NCI-H446 treated with DMSO at 0.1 percent for 48 hours (cell line): ENCODE measurements at regions not wholly inside any gene's neighbourhood (a gene's known extent, or its start where the extent isn't known, plus 50 kb on each side); places are given as distances from the start of the nearest gene placed in this dataset.

Source experiments
- DNase-seq: peaks from one replicate; lab custom pipeline; 2025; lab: John Stamatoyannopoulos, UW

- DNase-seq, result no peak
These were observed 203.7 kb downstream of the ABHD5 start for GRCh38 chr3:43894176-43895049.

DNA sequence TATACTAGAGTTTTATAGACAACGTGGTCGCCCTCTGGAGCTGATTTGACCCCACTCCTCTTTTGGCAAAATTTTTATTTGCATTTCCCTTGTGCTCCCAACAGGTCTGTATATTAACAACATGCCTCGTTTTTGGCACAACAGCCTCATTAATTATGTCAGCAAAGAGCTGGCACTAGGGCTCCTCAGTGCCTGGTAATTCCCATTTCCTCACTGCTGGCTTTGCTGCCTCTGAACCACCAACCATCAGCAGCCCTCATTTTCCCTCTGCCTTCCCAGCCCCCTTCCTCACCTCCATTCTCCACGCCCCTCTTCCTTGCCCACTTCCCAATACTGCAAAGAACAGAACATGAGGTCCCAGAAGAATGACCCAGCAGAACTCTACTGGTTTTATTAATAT, 204.8 kb downstream of the ABHD5 start:
- DNase-seq, result no peak

- DNase-seq, result no peak
These were observed 211.7 kb downstream of the ABHD5 start for GRCh38 chr3:43902415-43902814.

DNA sequence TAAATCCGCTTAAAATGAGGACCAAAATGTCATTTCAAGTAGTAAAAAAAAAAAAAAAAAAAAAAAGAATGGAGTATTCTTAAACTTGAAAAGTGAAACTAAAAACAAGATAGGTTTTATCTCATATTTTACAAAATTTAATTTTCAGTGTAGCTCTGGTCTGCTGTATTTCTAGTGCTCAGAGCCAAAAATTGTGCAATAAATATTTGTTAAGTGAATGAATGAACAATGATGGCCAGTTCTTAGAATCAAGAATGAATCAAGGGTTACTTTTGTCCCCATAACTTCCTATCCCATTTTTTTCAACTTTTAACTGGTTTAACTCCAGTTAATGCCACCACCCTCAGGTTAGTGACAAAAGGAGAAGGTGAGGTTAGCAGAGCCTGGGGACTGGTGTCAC, 214.4 kb downstream of the ABHD5 start:
- no peak for DNase-seq

DNA sequence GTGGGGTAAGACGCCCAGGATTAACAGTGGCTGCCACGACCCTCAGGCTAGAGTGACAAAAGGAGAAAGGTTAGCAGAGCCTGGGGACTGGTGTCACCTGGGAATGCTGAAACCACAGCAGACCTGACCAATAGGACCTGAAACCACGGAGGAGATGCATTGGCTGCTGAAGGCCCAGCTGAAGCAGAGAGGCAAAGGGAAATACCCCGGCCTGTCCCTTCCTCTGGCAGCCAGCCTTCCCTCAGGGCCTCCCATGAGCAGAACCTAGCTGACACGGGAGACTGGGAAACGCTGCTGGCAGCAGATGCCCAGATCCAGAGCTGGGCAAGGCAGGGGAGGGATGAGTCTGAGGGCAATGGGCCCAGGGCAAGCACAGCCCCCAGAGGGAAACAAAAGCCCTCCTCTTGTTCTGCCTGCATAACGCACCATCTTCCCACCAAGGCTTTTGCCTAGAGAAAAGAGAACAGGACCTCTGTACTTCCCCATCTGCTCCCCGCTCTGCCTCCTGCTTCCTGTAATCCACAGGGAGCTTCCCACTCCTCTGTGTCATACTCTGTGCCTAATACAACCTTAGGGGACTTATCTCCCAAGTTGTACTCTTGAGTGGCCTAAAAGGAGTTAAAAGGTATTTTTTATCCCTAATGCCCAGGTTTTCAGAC, 216.2 kb downstream of the ABHD5 start:
- DNase-seq, result no peak

- DNase-seq, result no peak
These were observed 216.7 kb downstream of the ABHD5 start for GRCh38 chr3:43907508-43907858.

- DNase-seq, result no peak
These were observed 217.7 kb downstream of the ABHD5 start for GRCh38 chr3:43908456-43908855.

DNA sequence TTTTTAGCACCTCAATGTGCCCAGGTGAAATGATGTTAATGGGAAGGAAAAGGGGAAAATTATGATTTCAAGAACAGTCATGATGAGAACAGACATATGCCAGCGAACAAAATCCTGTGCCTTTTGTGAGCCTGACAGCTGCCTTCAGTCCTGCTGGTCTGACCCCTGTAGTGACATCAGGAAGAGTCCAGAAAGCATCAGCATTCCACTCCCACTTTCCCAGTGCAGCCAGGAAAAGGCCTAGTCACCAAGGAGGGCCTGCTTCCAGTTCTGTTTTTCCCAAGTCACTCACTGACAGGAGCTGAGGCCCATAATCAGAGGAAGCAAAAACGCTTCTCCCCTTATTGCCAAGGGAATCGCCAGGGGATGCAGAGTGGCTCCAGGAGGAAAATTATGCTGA, 218.4 kb downstream of the ABHD5 start:
- no peak for DNase-seq

DNA sequence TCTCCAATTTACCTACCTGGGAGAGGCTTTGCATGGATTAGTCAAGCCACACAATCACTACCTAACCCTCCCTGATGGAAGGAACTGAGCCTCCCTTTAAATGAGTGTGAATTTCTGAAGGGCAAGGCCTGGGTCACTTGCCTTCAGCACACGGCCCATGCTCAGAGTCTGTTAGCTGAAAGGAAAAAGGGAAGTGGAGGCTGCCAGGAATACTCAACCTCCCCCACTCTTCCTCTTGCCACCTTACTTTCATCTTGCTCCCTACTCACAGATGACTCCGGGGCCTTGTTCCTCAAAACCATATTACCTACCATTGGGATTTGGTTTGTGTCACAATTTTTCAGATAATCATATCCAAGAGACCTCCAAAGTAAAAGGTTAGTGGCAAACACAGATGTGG, 220.0 kb downstream of the ABHD5 start:
- DNase-seq, result no peak

GRCh38 chr3:43913036-43913948, 222.6 kb downstream of the ABHD5 start:
- no peak for DNase-seq

- DNase-seq, result no peak
These were observed 223.5 kb downstream of the ABHD5 start for GRCh38 chr3:43914269-43914668.

DNA sequence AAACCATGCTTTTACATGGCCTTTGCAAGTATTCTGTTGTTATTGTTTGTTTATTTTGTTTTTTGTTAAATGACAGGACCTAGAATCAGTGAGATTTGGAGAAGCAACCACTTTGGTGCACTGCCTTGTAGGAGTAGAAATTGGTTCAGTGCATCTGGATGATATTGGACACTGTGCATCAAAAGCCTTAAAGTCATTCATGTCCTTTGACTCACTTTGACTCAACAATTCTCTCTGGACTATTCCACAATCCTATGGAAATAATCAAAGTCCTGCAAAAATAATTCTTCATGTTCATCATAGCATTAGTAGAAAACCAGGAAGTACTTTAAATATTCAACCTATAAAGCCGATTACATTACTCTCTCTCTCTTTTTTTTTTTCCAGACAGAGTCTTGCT, 224.8 kb downstream of the ABHD5 start:
- DNase-seq, result no peak

DNA sequence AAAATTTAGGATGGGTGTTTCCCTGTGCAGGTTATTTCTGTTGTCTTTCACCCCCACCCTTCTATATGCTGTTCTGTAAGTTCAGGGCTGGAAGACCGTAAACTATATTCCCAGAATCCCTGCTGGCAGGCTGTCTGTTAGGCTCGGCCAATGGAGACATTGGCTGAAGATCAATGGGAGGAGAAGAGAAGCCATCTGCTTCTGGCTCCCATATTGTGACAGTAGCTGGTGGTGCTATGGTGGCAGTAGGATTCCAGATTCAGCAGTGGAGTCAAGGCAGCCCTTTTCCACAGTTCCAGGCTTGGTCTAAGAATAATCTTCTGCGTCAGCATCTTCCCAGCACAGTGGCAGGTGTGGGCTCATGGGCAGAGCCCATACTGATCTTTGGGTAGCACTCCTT, 226.6 kb downstream of the ABHD5 start:
- DNase-seq, result no peak

- no peak for DNase-seq
These were observed 228.3 kb downstream of the ABHD5 start for GRCh38 chr3:43919029-43919428.

- no peak for DNase-seq
These were observed 230.4 kb downstream of the ABHD5 start for GRCh38 chr3:43921056-43921648.

DNA sequence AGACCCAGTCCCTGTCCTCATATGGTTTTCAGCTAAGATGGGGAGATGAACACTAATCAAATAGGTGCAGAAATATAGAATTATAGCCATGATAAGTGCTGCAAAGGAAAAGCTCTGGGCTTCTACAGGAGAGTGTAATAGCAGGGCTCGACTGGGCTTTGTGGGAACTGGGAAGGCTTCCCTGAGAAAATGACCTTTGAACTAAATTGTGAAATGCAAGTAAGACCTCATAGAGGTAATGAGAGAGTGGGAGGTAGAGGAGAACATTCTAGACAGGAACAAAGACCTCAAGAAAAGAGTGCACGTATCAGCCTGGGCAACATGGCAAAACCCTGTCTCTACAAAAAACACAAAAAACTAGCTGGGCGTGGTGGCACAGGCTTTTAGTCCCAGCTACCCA, 231.6 kb downstream of the ABHD5 start:
- DNase-seq, result no peak

GRCh38 chr3:43923104-43923882, 232.6 kb downstream of the ABHD5 start:
- no peak for DNase-seq

- no peak for DNase-seq
These were observed 235.3 kb downstream of the ABHD5 start for GRCh38 chr3:43926055-43926454.

DNA sequence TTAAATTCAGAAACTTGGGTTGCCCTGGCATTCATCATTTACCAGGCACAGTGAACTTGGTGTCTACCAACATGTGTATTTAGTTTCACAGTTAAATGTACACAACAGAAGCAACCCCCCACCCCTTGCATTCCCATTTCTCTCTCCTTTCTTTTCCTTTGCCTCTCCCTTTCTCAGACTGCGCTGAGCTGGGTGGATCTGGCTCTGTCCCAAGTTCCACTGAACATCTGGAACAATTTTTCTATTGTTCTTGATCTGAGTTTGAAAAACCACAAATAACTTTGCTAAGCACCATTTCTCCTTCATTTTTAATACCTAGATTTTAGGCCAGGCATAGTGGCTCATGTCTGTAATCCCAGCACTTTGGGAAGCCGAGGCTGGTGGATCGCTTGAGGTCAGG, 242.2 kb downstream of the ABHD5 start:
- DNase-seq, result no peak

DNA sequence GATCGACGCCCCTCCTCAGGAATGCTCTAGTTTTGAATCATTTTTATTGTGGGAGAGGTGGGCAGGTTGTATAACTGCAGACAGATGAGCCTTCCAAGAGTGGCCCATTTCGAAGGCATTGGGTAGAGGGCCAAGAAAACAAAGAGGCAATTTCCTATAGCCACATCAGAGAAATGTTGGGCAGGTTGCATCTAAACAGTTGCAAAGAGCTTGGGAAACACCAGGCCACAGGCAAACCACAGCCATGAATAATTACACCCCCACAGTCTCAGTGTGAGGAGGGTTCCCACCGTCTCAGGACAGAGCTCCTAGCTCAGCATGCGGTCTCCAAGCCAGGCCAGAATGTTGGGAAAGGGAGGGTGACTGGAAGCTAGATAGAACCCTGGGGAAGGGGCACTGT, 257.3 kb downstream of the ABHD5 start:
- no peak for DNase-seq

- no peak for DNase-seq
These were observed 258.9 kb downstream of the ABHD5 start for GRCh38 chr3:43949594-43949993.
